GM18526 (cell line): ENCODE measurements at regions not wholly inside any gene's neighbourhood (a gene's known extent, or its start where the extent isn't known, plus 50 kb on each side); places are given as distances from the start of the nearest gene placed in this dataset.

Experiments
- POLR2A ChIP-seq: IDR thresholded peaks from 3 replicates; pipeline ENCODE4 v1.6.1; 2011; ENCODE audit not compliant: insufficient read length; ENCODE audit errors: extremely low read depth

GRCh38 chr14:71734885-71735284, 197.3 kb upstream of the RGS6 start:
- TF ChIP-seq POLR2A: no peak

GRCh38 chr14:71737760-71738159, 194.5 kb upstream of the RGS6 start:
- no peak for TF ChIP-seq POLR2A

GRCh38 chr14:71739273-71739990, 192.8 kb upstream of the RGS6 start:
- no peak for TF ChIP-seq POLR2A

- TF ChIP-seq POLR2A: no peak
Observed at GRCh38 chr14:71741241-71741640, 191.0 kb upstream of the RGS6 start.

- no peak for TF ChIP-seq POLR2A
Observed at GRCh38 chr14:71742485-71742884, 189.7 kb upstream of the RGS6 start.

- TF ChIP-seq POLR2A: no peak
Observed at GRCh38 chr14:71745072-71745471, 187.2 kb upstream of the RGS6 start.

- TF ChIP-seq POLR2A: no peak
Observed at GRCh38 chr14:71748196-71748595, 184.0 kb upstream of the RGS6 start.

GRCh38 chr14:71749613-71750238, 182.5 kb upstream of the RGS6 start:
- TF ChIP-seq POLR2A: no peak

- TF ChIP-seq POLR2A: no peak
Observed at GRCh38 chr14:71751264-71751663, 181.0 kb upstream of the RGS6 start.

GRCh38 chr14:71752111-71752738, 180.0 kb upstream of the RGS6 start:
- TF ChIP-seq POLR2A: no peak

- no peak for TF ChIP-seq POLR2A
Observed at GRCh38 chr14:71753126-71753830, 179.0 kb upstream of the RGS6 start.

- TF ChIP-seq POLR2A: no peak
Observed at GRCh38 chr14:71753976-71754375, 178.3 kb upstream of the RGS6 start.

GRCh38 chr14:71754422-71755095, 177.7 kb upstream of the RGS6 start:
- TF ChIP-seq POLR2A: no peak

GRCh38 chr14:71758229-71758951, 173.8 kb upstream of the RGS6 start:
- no peak for TF ChIP-seq POLR2A

GRCh38 chr14:71762575-71762974, 169.7 kb upstream of the RGS6 start:
- TF ChIP-seq POLR2A: no peak
